Neural cell (in vitro differentiated cells): ENCODE measurements at regions not wholly inside any gene's neighbourhood (a gene's known extent, or its start where the extent isn't known, plus 50 kb on each side); places are given as distances from the start of the nearest gene placed in this dataset.

Source experiments
- EP300 ChIP-seq: fragments of 450-650 bp; conservative IDR thresholded peaks from 2 replicates; pipeline ENCODE4 v1.6.1; 2014; ENCODE audit warnings: antibody characterized with exemption, mild to moderate bottlenecking, moderate library complexity; ENCODE audit not compliant: poor library complexity, severe bottlenecking
- TF ChIP-seq, protein P1 (sequence below): fragments of 450-650 bp; IDR thresholded peaks from 2 replicates; pipeline ENCODE4 v1.5.1; 2014; ENCODE audit warnings: antibody characterized with exemption, mild to moderate bottlenecking, moderate library complexity; ENCODE audit not compliant: poor library complexity, severe bottlenecking

DNA sequence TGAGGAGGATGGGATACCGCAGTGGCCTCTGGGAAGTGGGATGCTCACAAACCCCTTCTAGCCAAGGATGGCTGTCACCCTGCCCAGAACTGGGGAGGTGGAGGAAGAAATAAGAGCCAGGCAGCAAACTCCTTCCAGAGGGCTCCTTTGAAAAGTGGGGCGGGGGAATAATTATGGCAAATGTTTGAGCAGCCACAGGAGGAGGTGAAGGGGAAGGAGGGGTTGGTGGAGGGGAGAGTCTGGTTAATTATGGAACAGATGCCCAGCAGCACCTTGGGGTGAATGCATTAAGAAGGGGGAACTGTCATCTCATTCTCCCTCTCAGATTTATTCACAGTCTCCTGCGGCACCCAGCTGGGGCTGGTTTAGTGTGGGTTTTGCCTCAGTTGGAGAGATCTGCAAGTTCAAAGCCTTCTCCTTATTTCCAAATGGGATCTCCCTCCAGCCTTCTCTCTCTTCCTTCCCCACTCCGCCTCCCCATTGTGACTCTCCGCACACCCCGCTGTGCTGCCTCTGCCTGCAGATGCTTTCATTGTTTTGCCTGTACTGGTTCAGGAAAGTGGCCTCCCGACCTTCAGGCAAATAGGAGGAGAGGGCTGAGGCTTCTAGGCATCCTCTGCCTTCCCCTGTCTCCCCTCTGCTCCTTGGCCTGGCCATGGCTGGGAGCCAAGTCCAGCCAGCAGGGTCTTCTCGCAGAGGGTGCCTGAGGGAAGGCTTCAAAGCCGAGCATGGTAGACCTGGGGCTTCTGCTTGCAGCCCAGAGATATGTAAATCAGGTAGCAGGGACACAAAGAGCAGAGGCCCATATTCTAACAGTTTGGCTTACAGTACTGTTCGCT lies 457.2 kb upstream of the MEX3C start:
- TF ChIP-seq, protein P1, sequence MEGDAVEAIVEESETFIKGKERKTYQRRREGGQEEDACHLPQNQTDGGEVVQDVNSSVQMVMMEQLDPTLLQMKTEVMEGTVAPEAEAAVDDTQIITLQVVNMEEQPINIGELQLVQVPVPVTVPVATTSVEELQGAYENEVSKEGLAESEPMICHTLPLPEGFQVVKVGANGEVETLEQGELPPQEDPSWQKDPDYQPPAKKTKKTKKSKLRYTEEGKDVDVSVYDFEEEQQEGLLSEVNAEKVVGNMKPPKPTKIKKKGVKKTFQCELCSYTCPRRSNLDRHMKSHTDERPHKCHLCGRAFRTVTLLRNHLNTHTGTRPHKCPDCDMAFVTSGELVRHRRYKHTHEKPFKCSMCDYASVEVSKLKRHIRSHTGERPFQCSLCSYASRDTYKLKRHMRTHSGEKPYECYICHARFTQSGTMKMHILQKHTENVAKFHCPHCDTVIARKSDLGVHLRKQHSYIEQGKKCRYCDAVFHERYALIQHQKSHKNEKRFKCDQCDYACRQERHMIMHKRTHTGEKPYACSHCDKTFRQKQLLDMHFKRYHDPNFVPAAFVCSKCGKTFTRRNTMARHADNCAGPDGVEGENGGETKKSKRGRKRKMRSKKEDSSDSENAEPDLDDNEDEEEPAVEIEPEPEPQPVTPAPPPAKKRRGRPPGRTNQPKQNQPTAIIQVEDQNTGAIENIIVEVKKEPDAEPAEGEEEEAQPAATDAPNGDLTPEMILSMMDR, result no peak
- no peak for TF ChIP-seq EP300
